Effector CD8-positive, alpha-beta T cell (primary cell): ENCODE measurements at regions not wholly inside any gene's neighbourhood (a gene's known extent, or its start where the extent isn't known, plus 50 kb on each side); places are given as distances from the start of the nearest gene placed in this dataset.

Source experiments
- DNase-seq: peaks from one replicate; lab custom pipeline; 2025; lab: John Stamatoyannopoulos, UW

GRCh38 chr9:109830545-109830944, 50.5 kb downstream of the PALM2AKAP2 start:
- DNase-seq = no peak

DNA sequence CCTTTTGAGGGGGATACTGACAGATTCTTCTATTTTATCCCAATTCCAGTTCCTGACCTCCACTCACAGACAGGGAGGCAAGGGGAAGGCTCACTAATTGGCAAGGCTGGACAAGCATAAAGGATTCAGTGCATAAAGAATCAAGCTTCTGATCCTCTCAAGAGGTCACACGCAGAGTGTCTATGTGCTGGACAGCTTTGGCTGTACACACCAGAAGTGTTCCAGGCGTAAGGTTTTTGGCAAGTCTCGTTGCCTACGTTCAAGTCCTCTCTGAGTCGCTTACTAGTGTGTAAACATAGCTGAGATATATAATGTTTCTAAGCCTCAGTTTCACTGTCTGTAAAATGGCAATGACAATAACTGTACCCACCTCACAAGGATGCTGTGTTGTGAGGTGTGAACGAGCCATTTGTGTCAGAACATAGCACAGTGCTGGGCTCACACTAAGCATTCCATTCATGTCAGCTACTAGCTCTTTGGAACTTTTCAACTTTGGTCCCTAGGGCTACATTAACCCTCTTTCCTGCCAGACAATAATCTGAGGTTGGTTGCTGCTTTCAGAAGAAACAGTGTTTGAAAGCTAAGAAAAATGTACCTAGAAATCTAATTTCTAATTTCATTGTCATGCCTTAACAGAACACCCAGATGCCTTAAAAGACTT, 52.1 kb downstream of the PALM2AKAP2 start:
- DNase-seq = no peak

GRCh38 chr9:109834855-109835254, 54.9 kb downstream of the PALM2AKAP2 start:
- no peak for DNase-seq

- no peak for DNase-seq
These were observed 63.6 kb downstream of the PALM2AKAP2 start for GRCh38 chr9:109843641-109844040.

GRCh38 chr9:109845226-109845625, 65.2 kb downstream of the PALM2AKAP2 start:
- DNase-seq = no peak

DNA sequence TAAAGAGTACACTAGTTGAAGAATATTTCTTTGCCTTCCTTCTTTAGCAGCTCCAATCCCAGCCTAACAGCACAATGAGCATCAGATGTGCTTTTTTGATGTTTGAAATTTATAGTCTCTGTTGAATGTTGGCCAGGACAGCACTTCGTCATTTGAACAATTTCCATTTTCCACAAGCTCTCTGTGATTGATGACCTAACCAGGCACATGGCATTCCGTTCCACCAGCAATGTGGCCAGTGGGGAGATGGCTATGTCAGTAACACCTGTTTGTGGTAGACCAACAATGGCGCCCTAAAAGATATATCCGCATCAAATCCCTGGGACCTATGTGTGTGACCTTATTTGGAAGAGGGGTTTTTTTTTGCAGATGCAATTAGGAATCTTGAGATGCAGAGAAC, 66.8 kb downstream of the PALM2AKAP2 start:
- DNase-seq = no peak

GRCh38 chr9:109852556-109852955, 72.6 kb downstream of the PALM2AKAP2 start:
- DNase-seq = no peak

GRCh38 chr9:109855540-109855939, 75.5 kb downstream of the PALM2AKAP2 start:
- no peak for DNase-seq

DNA sequence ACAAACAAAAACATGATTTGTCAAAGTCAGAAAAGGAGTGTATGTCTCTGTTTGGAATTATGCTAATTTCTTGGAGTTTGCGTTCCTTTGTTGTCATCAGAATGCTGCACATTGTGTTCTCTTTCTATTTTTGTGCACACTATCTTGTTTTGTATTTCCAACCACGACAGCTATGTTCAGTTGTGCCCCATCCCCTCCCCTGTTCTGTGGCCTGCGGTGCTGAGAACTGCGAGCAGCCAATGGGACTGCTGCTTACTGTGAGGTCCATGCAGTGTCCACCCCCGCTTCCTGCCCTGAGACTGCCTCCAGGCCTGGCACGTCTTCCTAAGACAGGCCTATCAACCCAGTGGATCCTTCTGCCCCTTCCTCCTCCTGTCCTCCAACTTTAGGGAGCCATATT, 76.8 kb downstream of the PALM2AKAP2 start:
- DNase-seq = no peak

DNA sequence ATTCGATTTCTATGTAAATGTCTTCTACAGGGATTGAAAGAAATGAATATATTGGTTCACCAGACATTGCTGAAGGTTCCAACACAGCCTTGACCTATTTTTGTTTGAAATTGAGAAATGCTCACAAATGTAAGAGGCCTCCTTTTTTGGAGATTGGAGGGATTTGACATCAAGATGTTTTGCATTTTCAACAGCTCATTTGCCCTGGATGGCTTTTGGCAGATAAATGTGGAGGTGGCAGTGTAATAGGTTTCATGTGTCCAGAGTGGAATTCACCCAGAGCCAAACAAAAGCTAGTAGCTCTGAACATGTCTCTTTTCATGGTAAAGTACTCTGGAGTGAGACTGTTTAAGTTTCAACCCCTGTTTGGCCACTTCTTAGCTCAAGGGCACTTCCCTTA, 77.3 kb downstream of the PALM2AKAP2 start:
- DNase-seq = no peak

DNA sequence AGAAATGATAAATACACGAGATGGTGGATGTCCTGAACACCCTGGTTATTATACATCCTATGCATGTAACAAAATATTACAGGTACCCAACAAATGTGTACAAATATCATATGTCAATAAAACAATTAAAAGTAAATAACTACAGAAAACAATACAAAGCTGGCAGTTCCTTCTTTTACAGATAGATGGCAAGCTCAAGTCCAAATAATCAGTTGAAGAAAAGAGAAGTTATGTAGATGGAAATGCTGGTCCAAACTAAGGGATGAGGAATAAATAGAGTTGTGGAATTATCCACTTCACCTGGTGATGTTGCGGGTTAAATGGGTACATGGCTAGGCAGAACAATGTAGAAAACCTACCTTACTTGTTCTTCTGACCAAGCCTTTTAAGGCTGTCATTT, 79.4 kb downstream of the PALM2AKAP2 start:
- DNase-seq = no peak

DNA sequence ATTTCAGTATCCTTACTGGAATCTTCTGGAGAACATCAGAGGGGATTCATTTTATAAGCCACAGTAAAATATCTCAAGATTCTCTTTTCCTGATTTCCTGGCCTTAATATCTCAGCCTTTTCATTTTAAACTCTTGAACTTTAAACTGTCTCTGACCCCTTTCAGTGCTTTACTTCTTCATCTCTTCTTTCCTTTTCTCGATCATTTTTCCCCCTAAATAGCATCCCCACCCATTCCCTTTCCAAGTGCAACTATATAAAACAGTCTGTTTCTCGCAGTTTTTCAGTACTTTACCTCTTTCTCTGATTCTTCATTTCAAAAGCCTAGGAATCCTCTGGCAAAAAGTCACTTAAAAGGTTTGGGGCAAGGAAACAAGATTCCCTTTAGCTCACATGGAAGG, 80.5 kb downstream of the PALM2AKAP2 start:
- no peak for DNase-seq

DNA sequence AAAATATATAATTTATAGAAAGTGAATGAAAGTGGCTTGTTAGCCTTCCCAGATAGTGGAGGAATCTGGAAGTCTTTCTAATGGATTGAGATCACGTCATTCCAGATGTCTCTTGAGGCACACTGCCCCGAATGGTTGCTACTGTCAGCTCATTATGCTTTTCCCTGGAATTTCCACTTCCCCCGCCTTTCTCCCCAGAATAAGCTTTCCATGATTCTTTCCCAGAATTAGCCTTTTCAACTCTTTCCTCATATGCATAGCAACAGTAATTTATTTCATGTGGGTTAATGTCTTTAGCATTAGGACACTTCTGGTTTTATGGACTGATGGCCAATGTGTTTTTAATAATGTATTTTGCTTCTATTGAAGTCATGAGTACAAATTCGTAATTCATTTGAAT, 81.5 kb downstream of the PALM2AKAP2 start:
- no peak for DNase-seq

DNA sequence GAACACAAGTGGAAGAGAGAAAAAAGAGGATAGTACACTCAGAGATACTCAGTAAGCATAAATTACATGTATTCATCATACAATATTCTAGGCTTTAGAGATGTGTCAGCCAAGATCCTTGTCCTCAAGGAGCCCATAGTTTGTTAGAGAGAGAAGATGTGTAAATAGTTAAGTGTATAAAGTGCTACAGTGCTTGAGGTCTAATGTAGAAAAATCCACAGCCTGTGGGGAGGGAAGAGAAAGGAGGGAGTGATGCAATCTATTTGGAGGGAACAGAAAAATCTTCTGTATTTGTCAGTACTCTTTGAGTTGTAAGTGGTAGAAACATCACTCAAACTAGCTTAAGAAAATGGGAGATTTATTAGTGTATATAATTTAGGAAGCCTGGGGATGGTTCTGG, 81.9 kb downstream of the PALM2AKAP2 start:
- DNase-seq = no peak

- no peak for DNase-seq
These were observed 82.5 kb downstream of the PALM2AKAP2 start for GRCh38 chr9:109862452-109862851.

GRCh38 chr9:109863961-109864360, 84.0 kb downstream of the PALM2AKAP2 start:
- DNase-seq = no peak

DNA sequence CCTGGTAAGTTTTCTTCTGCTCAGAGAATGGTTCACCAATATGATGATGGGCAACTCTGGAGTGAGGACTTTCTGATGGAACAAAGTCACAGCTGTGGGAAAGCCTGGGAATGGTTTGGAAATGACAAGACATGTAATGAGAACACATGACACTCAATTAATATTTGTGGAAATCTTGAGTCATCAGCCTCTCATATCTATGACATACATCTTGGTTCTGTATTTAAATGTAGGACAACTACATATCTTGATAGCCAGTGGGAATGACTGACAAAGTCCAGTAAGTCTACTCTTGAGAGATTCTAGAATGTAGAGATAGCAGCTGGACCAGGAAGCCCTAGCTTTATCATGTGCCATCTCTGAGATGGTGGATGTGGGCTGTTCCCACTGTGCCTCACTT, 85.5 kb downstream of the PALM2AKAP2 start:
- DNase-seq = no peak

GRCh38 chr9:109868207-109868606, 88.2 kb downstream of the PALM2AKAP2 start:
- no peak for DNase-seq

GRCh38 chr9:109868722-109869121, 88.7 kb downstream of the PALM2AKAP2 start:
- no peak for DNase-seq

GRCh38 chr9:109870365-109870764, 90.4 kb downstream of the PALM2AKAP2 start:
- DNase-seq = no peak

DNA sequence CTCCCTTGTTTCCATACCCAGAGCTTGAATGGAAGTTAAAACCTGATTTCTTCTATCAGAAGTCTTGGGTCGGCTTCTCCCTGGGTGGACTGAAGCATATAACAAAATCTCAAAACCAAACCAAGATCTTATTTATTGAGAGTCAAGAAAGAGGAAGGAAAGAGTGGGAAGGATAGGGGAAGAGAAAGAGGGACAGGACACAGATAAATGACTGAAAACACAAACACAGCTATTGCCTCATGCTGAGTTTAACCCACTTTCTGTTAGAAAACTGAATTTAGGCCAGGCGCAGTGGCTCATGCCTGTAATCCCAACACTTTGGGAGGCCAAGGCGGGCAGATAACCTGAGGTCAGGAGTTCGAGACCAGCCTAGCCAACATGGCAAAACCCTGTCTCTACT, 92.9 kb downstream of the PALM2AKAP2 start:
- no peak for DNase-seq

DNA sequence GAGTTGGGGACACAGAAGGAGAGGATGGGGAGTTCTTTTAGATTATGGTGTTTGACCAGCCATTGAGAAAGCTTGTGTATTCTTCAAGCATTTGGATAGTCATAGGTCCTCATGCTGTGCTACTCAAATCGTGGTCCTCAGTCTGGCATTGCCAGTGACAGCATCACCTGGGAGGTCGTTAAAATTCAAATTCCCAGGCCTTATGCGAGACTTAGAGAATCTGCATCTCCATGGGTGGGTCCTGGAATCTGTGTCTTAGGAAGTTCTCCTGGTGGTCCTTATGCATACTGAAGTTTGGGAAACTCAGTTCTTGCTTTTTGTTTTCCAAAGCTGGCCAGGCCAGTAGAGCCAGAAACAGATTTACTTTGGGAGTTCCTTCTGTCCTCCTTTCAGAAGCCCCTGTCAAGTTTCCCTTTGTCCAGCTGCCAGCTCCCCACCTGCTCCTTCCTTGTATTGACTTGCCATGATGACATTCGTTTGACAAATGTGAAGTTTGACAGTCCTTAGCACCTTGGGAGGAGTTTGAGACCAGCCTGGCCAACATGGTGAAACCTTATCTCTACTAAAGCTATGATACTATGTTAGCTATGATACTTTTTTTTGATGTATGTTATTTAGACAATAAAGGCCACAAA, 95.6 kb downstream of the PALM2AKAP2 start:
- DNase-seq = no peak

- no peak for DNase-seq
These were observed 100.5 kb downstream of the PALM2AKAP2 start for GRCh38 chr9:109880276-109881169.
